ENCODE measurements at regions not wholly inside any gene's neighbourhood (a gene's known extent, or its start where the extent isn't known, plus 50 kb on each side); places are given as distances from the start of the nearest gene placed in this dataset.
A peak's percentile ranks its signal among the peaks of the same experiment; 100 is the strongest.

- 0 out of 3 replicates have a peak, but pooled peaks cover 5% of the 10 kb centered on the region for H3K4me1 ChIP-seq
- H3K27ac ChIP-seq, result no peak overlapping the region
- H3K4me3 ChIP-seq, result no peak overlapping the region
- ATAC-seq (no peak; a peak in 1 of 6 replicates), DNase-seq (ENCODE audit: low read depth in 1 of 2, low spot score in 1 of 2) (no peak), FAIRE-seq (no peak)
- no peaks in the 10 kb centered on the region; the same call in 2 of the 3 replicates for H3K9me3 ChIP-seq
- WGBS (ENCODE audit: missing lambda C conversion rate), result 51% methylated on average over 9 of the region's 9 CpGs
- no peak for TF ChIP-seq HDAC2 (IDR thresholded peaks at IDR 0.05)
- TF ChIP-seq ZSCAN20 (CRISPR knock-in tag; IDR thresholded peaks at IDR 0.05), result no peak
- no peak for TF ChIP-seq FOXS1 (CRISPR knock-in tag; IDR thresholded peaks at IDR 0.05)
- no peak for TF ChIP-seq ZFP36 (IDR thresholded peaks at IDR 0.05; ENCODE audit: borderline replicate concordance, partially characterized antibody)
- no peak for TF ChIP-seq SREBF2 (IDR thresholded peaks at IDR 0.05)
- TF ChIP-seq BCL3 (IDR thresholded peaks at IDR 0.05), result no peak
- TF ChIP-seq MYC (IDR thresholded peaks at IDR 0.05; ENCODE audit: borderline replicate concordance, low read length), result no peak
- TF ChIP-seq EP300 (IDR thresholded peaks at IDR 0.05), result no peak
- no peak for TF ChIP-seq KDM5A (IDR thresholded peaks at IDR 0.05)
- no peak for TF ChIP-seq E2F6 (IDR thresholded peaks at IDR 0.05; ENCODE audit: borderline replicate concordance, low read depth)
- no peak for TF ChIP-seq RARB (CRISPR knock-in tag; IDR thresholded peaks at IDR 0.05)
- no peak for TF ChIP-seq MAX (IDR thresholded peaks at IDR 0.05)
- TF ChIP-seq FOSB (CRISPR knock-in tag; IDR thresholded peaks at IDR 0.05), result no peak
- POLR2A ChIA-PET, result no interaction called here
- CTCF ChIA-PET, result no interaction called here
- H3K4me2 ChIP-seq, result no peak overlapping the region
These were observed 120.7 kb upstream of the C14orf180 start for GRCh38 chr14:104458845-104459244.

- H3K27ac ChIP-seq, result no peak overlapping the region
- ATAC-seq, result peak in 1 of 2 experiments; percentile 37; a peak in 1 of 6 replicates
- H3K9me3 ChIP-seq, result no peaks in the 10 kb centered on the region
- no peak overlapping the region for H3K4me3 ChIP-seq
- FAIRE-seq, result no peak
- ChIA-PET CTCF (interaction anchor here (0.6 kb wide), 1 partner anchor 65 kb away, joined by 4 read pairs; no protein-coding TSS in a partner anchor), POLR2A (no interaction called here)
- WGBS (ENCODE audit: missing lambda C conversion rate), result 43% methylated on average over 28 of the region's 47 CpGs
- DNase-seq (ENCODE audit: low read depth in 1 of 2, low spot score in 1 of 2), result no peak
- TF ChIP-seq BHLHE40 (IDR thresholded peaks at IDR 0.05; ENCODE audit: low read depth, low read length) (no peak), JUN (IDR thresholded peaks at IDR 0.05) (no peak), POLR2AphosphoS2 (conservative IDR thresholded peaks at IDR 0.05; ENCODE audit: low read length) (no peak)
- 0 out of 3 replicates have a peak, but pooled peaks cover 5% of the 10 kb centered on the region for H3K4me1 ChIP-seq
- H3K4me2 ChIP-seq, result peak overlapping the region; percentile 79; the same call in 1 of the 3 replicates
These were observed 118.5 kb upstream of the C14orf180 start for GRCh38 chr14:104460791-104461651.

GRCh38 chr14:104461676-104462449, 117.7 kb upstream of the C14orf180 start:
- ChIA-PET CTCF (interaction anchor here (0.6 kb wide), 1 partner anchor 52 kb away, joined by 3 read pairs; no protein-coding TSS in a partner anchor), POLR2A (no interaction called here)
- FAIRE-seq (no peak), DNase-seq (ENCODE audit: low read depth in 1 of 2, low spot score in 1 of 2) (no peak), ATAC-seq (peak; percentile 44 to 47; a peak in 4 of 6 replicates)
- H3K27ac ChIP-seq, result no peak overlapping the region
- H3K4me2 ChIP-seq, result peak overlapping the region; percentile 79
- H3K4me1 ChIP-seq, result 0 out of 3 replicates have a peak, but pooled peaks cover 5% of the 10 kb centered on the region
- WGBS (ENCODE audit: missing lambda C conversion rate), result 8% methylated on average over 24 of the region's 66 CpGs
- no peak for TF ChIP-seq HOXA7 (CRISPR knock-in tag; IDR thresholded peaks at IDR 0.05)
- no peak for TF ChIP-seq CTCF (IDR thresholded peaks at IDR 0.05)
- no peak for TF ChIP-seq SMC3 (IDR thresholded peaks at IDR 0.05)
- TF ChIP-seq TP53 (CRISPR knock-in tag; IDR thresholded peaks at IDR 0.05), result no peak
- no peak for TF ChIP-seq E2F6 (IDR thresholded peaks at IDR 0.05; ENCODE audit: borderline replicate concordance, low read depth)
- no peak for TF ChIP-seq ZC3H11A (IDR thresholded peaks at IDR 0.05)
- no peak for TF ChIP-seq CEBPB (IDR thresholded peaks at IDR 0.05)
- no peak for TF ChIP-seq RCOR1 (IDR thresholded peaks at IDR 0.05; ENCODE audit: low read depth, low read length)
- TF ChIP-seq PBX3 (IDR thresholded peaks at IDR 0.05), result no peak
- no peak for TF ChIP-seq USF2 (IDR thresholded peaks at IDR 0.05)
- no peak for TF ChIP-seq CHD2 (IDR thresholded peaks at IDR 0.05; ENCODE audit: low read length, partially characterized antibody)
- TF ChIP-seq FOXS1 (CRISPR knock-in tag; IDR thresholded peaks at IDR 0.05), result no peak
- peak overlapping the region; percentile 34 for H3K4me3 ChIP-seq
- H3K9me3 ChIP-seq, result no peaks in the 10 kb centered on the region

Measured in A549 (cell line).